Hepatocyte (in vitro differentiated cells): ENCODE measurements at regions not wholly inside any gene's neighbourhood (a gene's known extent, or its start where the extent isn't known, plus 50 kb on each side); places are given as distances from the start of the nearest gene placed in this dataset.

ENCODE experiments used
- DNase-seq: peaks from one replicate; pipeline ENCODE4 v3.0.0-alpha.2; 2016; ENCODE audit warnings: low spot score
- H2AFZ ChIP-seq: fragments of 200-600 bp; sonication (generic); 2 replicates; pipeline ENCODE4 v1.6.0; 2016; ENCODE audit warnings: antibody characterized with exemption, mild to moderate bottlenecking
- H3K27ac ChIP-seq: fragments of 200-600 bp; sonication (generic); 2 replicates; pipeline ENCODE4 v1.5.1; 2016; ENCODE audit warnings: mild to moderate bottlenecking
- H3K27me3 ChIP-seq: fragments of 200-600 bp; sonication (generic); 2 replicates; pipeline ENCODE4 v1.6.1; 2016
- H3K36me3 ChIP-seq: fragments of 200-600 bp; sonication (generic); replicated peaks from 2 replicates; pipeline ENCODE4 v1.5.1; 2016; ENCODE audit warnings: low read depth; ENCODE audit not compliant: insufficient read depth
- H3K4me1 ChIP-seq: fragments of 200-600 bp; sonication (generic); 2 replicates; pipeline ENCODE4 v1.5.1; 2016; ENCODE audit warnings: mild to moderate bottlenecking, moderate library complexity; ENCODE audit not compliant: insufficient read depth
- H3K4me2 ChIP-seq: fragments of 200-600 bp; sonication (generic); 2 replicates; pipeline ENCODE4 v1.6.0; 2016
- H3K4me3 ChIP-seq: fragments of 200-600 bp; sonication (generic); 2 replicates; pipeline ENCODE4 v1.5.1; 2016; ENCODE audit warnings: mild to moderate bottlenecking
- H3K79me2 ChIP-seq: fragments of 200-600 bp; sonication (generic); 2 replicates; pipeline ENCODE4 v1.6.0; 2017; ENCODE audit warnings: mild to moderate bottlenecking
- H3K9me2 ChIP-seq: fragments of 200-600 bp; sonication (generic); replicated peaks from 2 replicates; pipeline ENCODE4 v1.6.0; 2017; ENCODE audit warnings: mild to moderate bottlenecking; ENCODE audit not compliant: insufficient read depth
- H3K9me3 ChIP-seq: fragments of 200-600 bp; sonication (generic); 2 replicates; pipeline ENCODE4 v1.5.1; 2016; ENCODE audit warnings: low read depth, mild to moderate bottlenecking
- H4K20me1 ChIP-seq: fragments of 200-600 bp; sonication (generic); 2 replicates; pipeline ENCODE4 v1.6.0; 2016; ENCODE audit warnings: mild to moderate bottlenecking; ENCODE audit not compliant: insufficient read depth, poor library complexity, severe bottlenecking
- EZH2 ChIP-seq: fragments of 200-600 bp; sonication (generic); IDR thresholded peaks from 2 replicates; pipeline ENCODE4 v1.6.1; 2016; ENCODE audit warnings: antibody characterized with exemption, mild to moderate bottlenecking, borderline replicate concordance
- EZH2phosphoT487 ChIP-seq: fragments of 200-600 bp; sonication (generic); IDR thresholded peaks from one replicate; pipeline ENCODE4 v1.6.1; 2018; ENCODE audit warnings: antibody characterized with exemption, mild to moderate bottlenecking, low read depth, moderate library complexity; ENCODE audit not compliant: unreplicated experiment, severe bottlenecking
- WGBS: methylation state at CpG from one replicate; pipeline ENCODE4 v1.1.6; 2016; ENCODE audit warnings: low lambda C conversion rate; ENCODE audit errors: missing lambda C conversion rate; 5-methylcytosine and 5-hydroxymethylcytosine counted together
- TF ChIP-seq, protein P1 (sequence below): fragments of 200-600 bp; sonication (generic); IDR thresholded peaks from 2 replicates; pipeline ENCODE4 v1.5.1; 2016; ENCODE audit warnings: antibody characterized with exemption, mild to moderate bottlenecking; ENCODE audit not compliant: poor library complexity

DNA sequence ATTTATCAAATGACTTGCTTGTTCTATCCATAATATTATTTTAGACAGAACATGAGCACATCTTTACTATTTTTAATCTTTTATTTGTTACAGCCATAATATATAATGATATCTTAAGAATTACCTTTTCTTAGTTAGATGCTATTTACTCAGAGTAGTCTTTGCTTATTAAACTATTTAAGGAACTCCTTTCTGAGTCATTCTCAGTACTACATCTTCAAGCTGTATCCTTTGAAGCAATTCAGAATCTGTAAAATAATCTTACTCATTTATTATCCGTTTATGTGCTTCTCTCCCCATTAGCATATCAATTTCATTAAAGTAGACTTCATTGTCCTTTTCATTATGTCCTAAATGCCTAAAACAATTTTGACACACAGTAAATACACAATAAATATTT, 240.4 kb upstream of the FAR2 start:
- no peaks in the 10 kb centered on the region for H3K27me3 ChIP-seq
- no peaks in the 10 kb centered on the region for H3K36me3 ChIP-seq
- H4K20me1 ChIP-seq = no peaks in the 10 kb centered on the region
- DNase-seq = no peak
- H2AFZ ChIP-seq = no peak overlapping the region
- H3K4me3 ChIP-seq = no peak overlapping the region
- H3K4me2 ChIP-seq = no peak overlapping the region
- no peaks in the 10 kb centered on the region for H3K79me2 ChIP-seq
- no peaks in the 10 kb centered on the region for H3K9me2 ChIP-seq
- 79% methylated on average over 1 of the region's 1 CpG for whole genome bisulfite sequencing
- TF ChIP-seq, protein P1, sequence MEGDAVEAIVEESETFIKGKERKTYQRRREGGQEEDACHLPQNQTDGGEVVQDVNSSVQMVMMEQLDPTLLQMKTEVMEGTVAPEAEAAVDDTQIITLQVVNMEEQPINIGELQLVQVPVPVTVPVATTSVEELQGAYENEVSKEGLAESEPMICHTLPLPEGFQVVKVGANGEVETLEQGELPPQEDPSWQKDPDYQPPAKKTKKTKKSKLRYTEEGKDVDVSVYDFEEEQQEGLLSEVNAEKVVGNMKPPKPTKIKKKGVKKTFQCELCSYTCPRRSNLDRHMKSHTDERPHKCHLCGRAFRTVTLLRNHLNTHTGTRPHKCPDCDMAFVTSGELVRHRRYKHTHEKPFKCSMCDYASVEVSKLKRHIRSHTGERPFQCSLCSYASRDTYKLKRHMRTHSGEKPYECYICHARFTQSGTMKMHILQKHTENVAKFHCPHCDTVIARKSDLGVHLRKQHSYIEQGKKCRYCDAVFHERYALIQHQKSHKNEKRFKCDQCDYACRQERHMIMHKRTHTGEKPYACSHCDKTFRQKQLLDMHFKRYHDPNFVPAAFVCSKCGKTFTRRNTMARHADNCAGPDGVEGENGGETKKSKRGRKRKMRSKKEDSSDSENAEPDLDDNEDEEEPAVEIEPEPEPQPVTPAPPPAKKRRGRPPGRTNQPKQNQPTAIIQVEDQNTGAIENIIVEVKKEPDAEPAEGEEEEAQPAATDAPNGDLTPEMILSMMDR = no peak
- TF ChIP-seq EZH2 (no peak), EZH2phosphoT487 (no peak)
- no peaks in the 10 kb centered on the region for H3K4me1 ChIP-seq
- peaks cover 6% of the 10 kb centered on the region for H3K9me3 ChIP-seq
- H3K27ac ChIP-seq = no peak overlapping the region

DNA sequence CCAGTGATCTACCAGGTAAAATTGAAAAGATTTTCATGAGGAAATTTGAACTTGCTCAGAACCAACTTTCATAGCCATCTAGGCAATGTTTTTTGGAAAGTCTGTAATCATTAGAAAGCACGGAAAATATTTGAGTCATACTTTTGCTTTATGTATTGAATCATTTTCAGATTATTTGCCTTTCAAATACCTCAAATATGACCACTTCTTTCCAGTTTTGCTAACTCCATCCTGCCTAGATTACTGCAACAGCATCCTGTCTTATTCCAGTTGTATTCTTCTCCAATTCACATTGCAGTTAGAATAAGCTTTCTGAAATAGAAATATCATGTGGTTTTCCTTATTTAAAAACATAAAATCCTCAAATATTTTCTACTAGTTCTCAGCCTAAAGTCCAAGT, 239.8 kb upstream of the FAR2 start:
- DNase-seq = no peak
- Histone ChIP-seq H2AFZ (no peak overlapping the region), H3K9me3 (peaks cover 7% of the 10 kb centered on the region), H3K4me3 (no peak overlapping the region), H4K20me1 (no peaks in the 10 kb centered on the region), H3K36me3 (no peaks in the 10 kb centered on the region), H3K27me3 (no peaks in the 10 kb centered on the region), H3K9me2 (no peaks in the 10 kb centered on the region), H3K4me1 (no peaks in the 10 kb centered on the region), H3K4me2 (no peak overlapping the region), H3K27ac (no peak overlapping the region), H3K79me2 (no peaks in the 10 kb centered on the region)
- 81% methylated on average over 1 of the region's 1 CpG for WGBS
- no peak for TF ChIP-seq EZH2phosphoT487
- TF ChIP-seq, protein P1 = no peak
- TF ChIP-seq EZH2 = no peak

DNA sequence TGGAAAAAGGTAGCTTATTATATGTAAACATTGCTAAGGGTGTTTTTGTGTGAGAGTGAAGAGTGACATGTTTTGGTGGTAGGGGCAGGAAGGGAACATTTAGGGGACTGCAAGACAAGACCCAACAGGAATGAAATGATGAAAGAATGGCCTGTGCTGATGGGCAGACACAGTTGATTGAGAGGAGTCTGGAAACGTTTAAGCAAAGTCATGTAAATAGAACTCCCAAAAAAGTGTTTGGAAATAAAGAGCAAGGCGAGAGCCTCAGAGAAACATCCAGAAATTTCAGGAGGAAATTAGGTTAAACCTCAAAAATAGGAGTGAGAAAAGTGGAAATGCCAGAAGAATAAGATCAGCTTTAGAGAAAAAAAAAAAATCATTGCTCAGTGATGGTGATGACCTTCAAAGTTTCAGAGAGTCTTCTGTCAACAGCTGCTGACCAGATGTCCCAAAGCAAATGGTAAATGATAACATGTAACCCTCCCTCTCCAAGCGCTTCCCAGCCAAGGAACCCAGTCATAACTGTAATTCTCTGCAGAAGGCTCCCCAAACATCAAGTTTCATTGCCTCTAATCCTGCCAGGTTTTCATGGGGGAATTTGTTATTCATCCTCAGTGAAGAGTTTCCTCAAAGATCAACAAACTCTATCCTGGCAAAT, 223.2 kb upstream of the FAR2 start:
- H3K27me3 ChIP-seq = no peaks in the 10 kb centered on the region
- no peak overlapping the region for H3K4me3 ChIP-seq
- H3K4me2 ChIP-seq = no peak overlapping the region
- H3K36me3 ChIP-seq = no peaks in the 10 kb centered on the region
- no peaks in the 10 kb centered on the region for H3K9me2 ChIP-seq
- no peak overlapping the region for H3K27ac ChIP-seq
- H3K4me1 ChIP-seq = no peaks in the 10 kb centered on the region
- H2AFZ ChIP-seq = no peak overlapping the region
- 65% methylated on average over 3 of the region's 3 CpGs for WGBS
- no peaks in the 10 kb centered on the region for H3K79me2 ChIP-seq
- DNase-seq = no peak
- H3K9me3 ChIP-seq = no peaks in the 10 kb centered on the region
- no peaks in the 10 kb centered on the region for H4K20me1 ChIP-seq
- TF ChIP-seq EZH2 = no peak
- no peak for TF ChIP-seq EZH2phosphoT487
- TF ChIP-seq, protein P1 = no peak
